ENCODE measurements at regions not wholly inside any gene's neighbourhood (a gene's known extent, or its start where the extent isn't known, plus 50 kb on each side); places are given as distances from the start of the nearest gene placed in this dataset.

- TF ChIP-seq CTCF (IDR thresholded peaks at IDR 0.05) (no peak), POLR2A (IDR thresholded peaks at IDR 0.05) (no peak), EP300 (IDR thresholded peaks at IDR 0.05) (no peak)
These were observed 159.8 kb upstream of the PIEZO2 start for GRCh38 chr18:11309172-11309571.
